Dermis blood vessel endothelial cell (primary cell): ENCODE measurements at regions not wholly inside any gene's neighbourhood (a gene's known extent, or its start where the extent isn't known, plus 50 kb on each side); places are given as distances from the start of the nearest gene placed in this dataset.
"Not testable (repeated sequence)": the region's sequence is repeated elsewhere in the genome, so short reads cannot be mapped to it uniquely, and the experiment has no call there.

Experiments
- DNase-seq: peaks from one replicate; pipeline ENCODE4 v3.0.0; 2010

DNA sequence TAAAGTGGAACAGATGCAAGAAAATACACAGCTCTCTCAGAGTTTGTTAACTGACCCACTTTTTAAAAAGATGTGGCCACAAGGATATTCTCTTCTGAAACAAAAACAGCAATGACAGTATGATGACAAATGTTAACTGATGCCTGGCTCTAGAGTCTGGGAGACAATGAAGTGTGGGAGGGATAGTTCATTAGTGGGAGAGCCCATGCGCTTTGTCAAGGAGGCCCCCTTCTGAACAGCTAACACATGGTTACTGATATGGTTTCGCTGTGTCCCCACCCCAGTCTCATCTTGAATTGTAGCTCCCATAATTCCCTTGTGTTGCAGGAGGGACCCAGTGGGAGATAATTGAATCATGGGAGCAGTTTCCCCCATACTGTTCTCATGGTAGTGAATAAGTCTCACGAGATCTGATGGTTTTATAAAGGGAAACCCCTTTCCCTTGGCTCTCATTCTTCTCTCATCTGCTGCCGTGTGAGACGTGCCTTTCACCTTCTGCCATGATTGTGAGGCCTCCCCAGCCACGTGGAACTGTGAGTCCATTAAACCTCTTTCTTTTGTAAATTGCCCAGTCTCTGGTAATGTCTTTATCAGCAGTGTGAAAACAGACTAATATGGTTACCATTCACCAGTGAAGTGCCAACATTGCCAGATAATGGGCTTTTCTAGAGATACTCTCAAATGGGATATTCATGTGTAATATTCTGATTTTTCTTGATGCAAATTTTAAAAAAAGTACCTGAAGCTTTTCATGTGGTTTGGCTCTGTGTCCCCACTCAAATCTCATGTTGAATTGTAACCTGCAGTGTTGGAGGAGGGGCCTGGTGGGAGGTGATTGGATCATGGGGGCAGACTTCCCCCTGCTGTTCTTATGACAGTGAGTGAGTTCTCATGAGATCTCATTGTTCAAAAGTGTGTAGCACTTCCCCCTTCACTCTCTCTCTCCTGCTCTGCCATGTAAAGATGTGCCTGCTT lies 435.8 kb downstream of the SHISA9 start:
- not testable (repeated sequence) for DNase-seq

DNA sequence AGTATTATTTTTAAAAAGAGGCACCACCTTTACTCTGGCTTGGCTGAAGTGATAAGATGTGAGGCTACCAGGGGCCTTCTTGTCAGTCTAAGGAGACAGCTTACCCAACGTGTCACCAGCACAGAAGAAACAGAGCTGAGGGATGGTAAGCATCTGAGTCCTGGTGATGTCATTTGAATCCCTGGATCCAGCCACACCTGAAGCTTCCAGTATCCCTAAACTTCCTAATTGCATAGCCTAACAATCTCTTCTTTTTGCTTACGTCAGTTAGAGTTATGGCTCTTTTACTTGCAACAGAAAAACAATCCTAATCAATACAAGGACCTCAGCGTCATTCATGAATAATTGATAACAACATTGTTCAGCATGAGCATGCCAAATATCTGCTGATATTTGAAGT lies 436.6 kb downstream of the SHISA9 start:
- no peak for DNase-seq

DNA sequence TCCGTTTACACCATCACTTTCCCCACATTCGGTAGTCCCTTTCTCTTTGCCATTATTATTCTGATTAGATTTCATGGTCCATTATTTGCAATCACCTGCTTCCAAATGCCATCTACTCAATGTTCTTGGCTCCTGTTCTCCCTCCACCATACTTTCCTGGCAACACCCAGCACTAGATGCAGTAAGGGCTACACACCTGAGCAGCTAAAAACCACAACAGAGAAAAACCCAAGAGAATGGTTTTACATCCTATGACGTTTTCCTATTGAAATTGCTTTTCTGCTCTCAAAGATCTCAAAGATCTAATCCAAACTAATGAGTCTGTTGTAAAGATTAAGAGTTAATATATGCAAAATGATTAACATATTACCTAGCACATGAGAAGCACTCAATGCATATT lies 441.3 kb downstream of the SHISA9 start:
- DNase-seq = no peak

- DNase-seq = no peak
Measured at GRCh38 chr16:13344001-13344400, 442.6 kb downstream of the SHISA9 start.

- no peak for DNase-seq
Measured at GRCh38 chr16:13348416-13348815, 447.0 kb downstream of the SHISA9 start.

DNA sequence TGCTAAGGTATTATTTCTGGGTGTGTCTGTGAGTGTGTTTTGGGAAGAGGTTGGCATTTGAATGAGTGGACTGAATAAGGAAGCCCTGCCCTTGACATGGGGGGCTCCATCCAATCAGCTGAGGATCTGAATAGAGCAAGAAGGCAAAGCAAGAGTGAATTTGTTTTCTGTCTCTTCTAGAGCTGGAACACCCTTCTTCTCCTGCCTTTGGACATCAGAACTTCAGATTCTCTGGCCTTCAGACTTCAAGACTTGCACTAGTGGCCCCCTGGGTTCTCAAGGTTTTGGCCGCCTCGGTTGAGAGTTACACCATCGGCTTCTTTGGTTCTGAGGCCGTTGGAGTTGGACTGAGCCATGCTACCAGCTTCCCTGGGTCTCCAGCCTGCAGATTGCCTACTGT lies 448.6 kb downstream of the SHISA9 start:
- DNase-seq = no peak

DNA sequence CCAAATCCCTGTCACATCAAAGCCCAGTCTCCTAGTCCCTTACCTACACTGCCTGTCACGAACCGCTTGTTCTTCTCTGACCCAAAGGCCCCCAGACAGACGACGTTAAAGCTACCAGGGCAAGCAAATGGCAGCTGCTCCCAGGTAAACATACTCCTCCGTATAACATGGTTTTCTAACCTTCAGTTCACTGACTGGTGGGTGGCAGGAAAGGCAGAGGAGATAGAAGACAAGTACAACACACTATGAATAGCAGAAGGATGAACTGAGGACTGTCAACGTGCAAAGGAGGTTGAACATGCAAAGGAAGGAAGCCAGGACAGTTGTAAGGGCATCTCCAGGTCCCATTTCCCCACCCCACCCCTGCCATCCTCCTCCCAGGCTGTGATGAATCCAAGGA lies 449.8 kb downstream of the SHISA9 start:
- DNase-seq = no peak

GRCh38 chr16:13351601-13352217 lies 450.3 kb downstream of the SHISA9 start:
- no peak for DNase-seq

DNA sequence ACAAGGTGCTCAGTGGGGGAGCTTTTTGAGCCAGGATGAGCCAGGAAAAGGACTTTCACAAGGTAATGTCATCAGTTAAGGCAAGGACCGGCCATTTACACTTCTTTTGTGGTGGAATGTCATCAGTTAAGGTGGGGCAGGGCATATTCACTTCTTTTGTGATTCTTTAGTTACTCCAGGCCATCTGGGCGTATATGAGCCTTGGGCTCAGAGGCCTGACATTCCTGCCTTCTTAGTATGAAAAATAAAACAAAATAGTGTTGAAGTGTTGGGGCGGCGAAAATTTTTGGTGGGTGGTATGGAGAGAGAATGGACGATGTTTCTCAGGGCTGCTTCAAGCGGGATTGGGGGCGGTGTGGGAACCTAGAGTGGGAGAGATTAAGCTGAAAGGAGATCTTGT lies 451.4 kb downstream of the SHISA9 start:
- not testable (repeated sequence) for DNase-seq

DNA sequence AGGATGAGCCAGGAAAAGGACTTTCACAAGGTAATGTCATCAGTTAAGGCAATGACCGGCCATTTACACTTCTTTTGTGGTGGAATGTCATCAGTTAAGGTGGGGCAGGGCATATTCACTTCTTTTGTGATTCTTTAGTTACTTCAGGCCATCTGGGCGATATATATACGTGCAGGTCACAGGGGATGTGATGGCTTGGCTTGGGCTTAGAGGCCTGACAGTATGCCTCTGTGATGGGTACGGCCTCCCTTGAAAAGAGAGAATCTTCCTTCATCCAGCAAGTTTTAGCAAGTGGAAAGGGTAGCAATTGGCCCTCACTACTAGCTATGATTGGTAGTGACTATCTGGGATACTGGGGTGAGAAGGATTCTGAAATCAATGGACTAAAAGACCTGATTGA lies 456.4 kb downstream of the SHISA9 start:
- DNase-seq = not testable (repeated sequence)

GRCh38 chr16:13359835-13360234 lies 458.4 kb downstream of the SHISA9 start:
- DNase-seq = no peak

DNA sequence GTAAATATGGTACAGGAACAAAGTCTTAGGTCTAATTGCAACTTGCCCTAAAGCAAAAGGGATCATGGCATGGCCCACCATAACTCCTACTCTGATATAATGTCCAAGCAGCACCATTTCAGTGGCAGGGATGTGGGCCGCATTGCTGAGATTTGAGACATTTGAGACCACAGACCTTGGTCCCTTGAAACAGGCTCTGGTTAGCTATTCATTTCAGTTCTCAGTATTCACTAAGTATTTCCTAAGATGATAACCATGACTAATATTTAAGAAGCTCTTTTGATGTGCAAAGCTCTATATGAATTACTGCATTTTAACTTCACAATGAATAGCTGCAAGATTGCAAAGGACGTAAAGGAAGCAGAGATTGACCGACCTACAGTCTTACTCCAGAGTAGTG lies 471.0 kb downstream of the SHISA9 start:
- DNase-seq = no peak

DNA sequence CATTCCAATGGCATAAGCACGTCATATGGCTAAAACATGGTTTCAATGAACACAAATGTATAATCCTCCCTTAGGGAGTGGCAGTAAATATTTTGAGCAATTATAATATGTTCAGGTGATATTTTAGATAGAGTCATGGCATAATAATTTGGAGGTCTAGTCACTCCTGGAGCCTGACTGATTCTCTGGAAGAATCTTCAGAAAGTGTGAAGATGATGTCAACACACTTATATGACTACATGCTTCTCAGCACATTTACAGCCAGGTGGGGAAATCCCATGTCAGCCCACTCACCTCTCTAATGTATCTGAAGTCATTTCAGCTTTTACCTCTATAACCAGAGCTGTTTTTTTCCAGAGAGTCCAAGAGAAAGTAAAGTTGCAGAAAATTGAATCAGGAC lies 474.8 kb downstream of the SHISA9 start:
- DNase-seq = no peak

DNA sequence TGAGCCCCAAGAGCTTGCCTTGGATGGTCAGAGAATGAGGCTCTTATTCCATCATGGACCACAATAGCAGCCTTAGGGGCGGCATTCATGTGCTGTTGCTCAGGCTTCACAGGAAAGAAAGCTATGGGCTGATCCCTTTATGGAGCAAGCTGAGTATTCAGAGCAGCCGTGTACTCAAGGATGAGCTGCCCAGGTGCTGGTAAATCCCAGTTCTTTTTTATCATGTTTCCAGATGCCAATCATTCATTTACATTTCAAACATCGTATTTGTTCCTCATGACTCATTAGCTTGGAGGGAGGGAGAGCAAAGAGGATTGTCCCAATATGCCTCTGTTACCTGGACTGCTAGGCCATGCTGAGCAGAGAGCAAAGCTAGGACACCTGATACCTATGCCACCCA lies 475.7 kb downstream of the SHISA9 start:
- DNase-seq = no peak

- no peak for DNase-seq
Measured at GRCh38 chr16:13378151-13378550, 476.8 kb downstream of the SHISA9 start.

GRCh38 chr16:13379266-13379665 lies 477.9 kb downstream of the SHISA9 start:
- DNase-seq = no peak

GRCh38 chr16:13385156-13386040 lies 484.0 kb downstream of the SHISA9 start:
- DNase-seq = not testable (repeated sequence)

- DNase-seq = no peak
Measured at GRCh38 chr16:13390093-13390985, 488.9 kb downstream of the SHISA9 start.

DNA sequence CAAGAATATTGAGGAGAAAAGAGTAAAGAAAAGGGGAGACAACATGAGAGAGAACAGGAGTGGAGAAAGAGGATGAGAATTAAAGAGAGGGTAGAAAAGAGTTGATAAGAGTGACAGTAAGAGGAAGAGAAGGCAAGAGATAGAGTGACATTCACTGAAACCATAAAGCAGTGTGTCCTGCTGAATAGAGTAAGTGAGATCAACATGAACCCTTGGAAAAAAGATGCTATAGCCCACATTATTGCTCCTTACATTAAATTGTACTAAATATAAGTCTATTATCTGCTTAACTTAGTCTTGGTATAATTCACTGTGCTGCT lies 489.5 kb downstream of the SHISA9 start:
- DNase-seq = no peak

DNA sequence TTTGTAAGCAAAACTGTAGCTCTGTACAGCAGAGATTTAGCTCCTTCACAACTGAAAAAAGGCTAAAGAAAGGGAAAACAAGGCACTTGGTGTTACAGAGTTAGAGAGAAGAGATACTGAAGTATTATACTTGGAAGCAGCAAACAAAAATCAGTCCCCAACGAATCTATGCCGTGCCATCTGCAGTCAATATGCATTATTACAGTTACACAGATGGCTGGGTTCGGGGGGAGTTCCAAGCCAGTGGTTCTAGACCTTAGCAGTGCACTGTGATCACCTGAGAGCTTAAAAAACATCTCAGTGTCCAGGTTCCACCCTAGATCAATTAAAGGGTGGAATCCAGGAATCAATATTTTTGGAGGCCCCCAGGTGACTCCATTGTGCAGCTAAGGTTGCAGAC lies 489.9 kb downstream of the SHISA9 start:
- no peak for DNase-seq

GRCh38 chr16:13392341-13392740 lies 490.9 kb downstream of the SHISA9 start:
- DNase-seq = no peak

- no peak for DNase-seq
Measured at GRCh38 chr16:13393816-13394215, 492.4 kb downstream of the SHISA9 start.
